SK-N-SH (cell line): ENCODE measurements at regions not wholly inside any gene's neighbourhood (a gene's known extent, or its start where the extent isn't known, plus 50 kb on each side); places are given as distances from the start of the nearest gene placed in this dataset.

Source experiments
- EP300 ChIP-seq, 2 experiments: IDR thresholded peaks; 2 replicates each; pipeline versions ENCODE4 v1.4.0 to v1.6.1; 2012; ENCODE audit warnings: borderline replicate concordance in 1 of 2, low read depth in 1 of 2, low read length in 1 of 2
- NRF1 ChIP-seq: IDR thresholded peaks from 2 replicates; pipeline ENCODE4 v1.6.1; 2012; ENCODE audit warnings: low read depth, mild to moderate bottlenecking, low read length
- YY1 ChIP-seq: IDR thresholded peaks from 2 replicates; pipeline ENCODE4 v1.4.0; 2012; ENCODE audit warnings: low read depth, mild to moderate bottlenecking

- TF ChIP-seq EP300 (IDR thresholded peaks at IDR 0.05; ENCODE audit: borderline replicate concordance in 1 of 2, low read depth in 1 of 2, low read length in 1 of 2) (no peak), NRF1 (no peak), YY1 (no peak)
These were observed 474.3 kb downstream of the FAT4 start for GRCh38 chr4:125789023-125789422.
